Body of pancreas (tissue), 4 donors: ENCODE measurements at regions not wholly inside any gene's neighbourhood (a gene's known extent, or its start where the extent isn't known, plus 50 kb on each side); places are given as distances from the start of the nearest gene placed in this dataset.

Source experiments
- POLR2A ChIP-seq, 3 donors: fragments of 450-650 bp; IDR thresholded peaks; one replicate each; pipeline ENCODE4 v1.6.1; 2016; ENCODE audit warnings: antibody characterized with exemption in 3 of 3, mild to moderate bottlenecking in 2 of 3
- TF ChIP-seq, protein P1 (sequence below), 7 experiments: fragments of 450-650 bp in 4 of 7; fragments of 200-600 bp in 3 of 7; sonication (generic) in 3 of 7; IDR thresholded peaks; one replicate each; pipeline ENCODE4 v1.5.1; 2016 to 2019; ENCODE audit warnings: antibody characterized with exemption in 7 of 7

DNA sequence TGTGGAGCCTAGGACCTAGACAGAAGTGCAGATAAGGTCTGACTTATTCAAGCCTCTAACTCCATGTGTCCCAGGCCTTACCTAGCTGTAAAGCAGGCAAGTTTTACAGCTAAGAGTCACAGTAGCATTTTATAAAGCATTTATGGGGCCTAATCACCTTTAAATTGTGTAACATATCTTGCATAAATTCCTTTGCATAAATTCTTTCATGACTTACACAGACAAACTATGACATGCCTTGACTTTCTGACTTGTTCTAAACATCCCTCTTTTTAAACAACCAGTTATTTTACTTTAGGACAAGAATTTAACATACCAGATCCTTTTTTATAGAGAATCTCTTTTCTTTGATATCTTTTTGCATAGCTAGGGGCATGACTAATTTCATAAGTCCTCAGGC is 1257.8 kb upstream of the NRXN1 start:
- TF ChIP-seq, protein P1, sequence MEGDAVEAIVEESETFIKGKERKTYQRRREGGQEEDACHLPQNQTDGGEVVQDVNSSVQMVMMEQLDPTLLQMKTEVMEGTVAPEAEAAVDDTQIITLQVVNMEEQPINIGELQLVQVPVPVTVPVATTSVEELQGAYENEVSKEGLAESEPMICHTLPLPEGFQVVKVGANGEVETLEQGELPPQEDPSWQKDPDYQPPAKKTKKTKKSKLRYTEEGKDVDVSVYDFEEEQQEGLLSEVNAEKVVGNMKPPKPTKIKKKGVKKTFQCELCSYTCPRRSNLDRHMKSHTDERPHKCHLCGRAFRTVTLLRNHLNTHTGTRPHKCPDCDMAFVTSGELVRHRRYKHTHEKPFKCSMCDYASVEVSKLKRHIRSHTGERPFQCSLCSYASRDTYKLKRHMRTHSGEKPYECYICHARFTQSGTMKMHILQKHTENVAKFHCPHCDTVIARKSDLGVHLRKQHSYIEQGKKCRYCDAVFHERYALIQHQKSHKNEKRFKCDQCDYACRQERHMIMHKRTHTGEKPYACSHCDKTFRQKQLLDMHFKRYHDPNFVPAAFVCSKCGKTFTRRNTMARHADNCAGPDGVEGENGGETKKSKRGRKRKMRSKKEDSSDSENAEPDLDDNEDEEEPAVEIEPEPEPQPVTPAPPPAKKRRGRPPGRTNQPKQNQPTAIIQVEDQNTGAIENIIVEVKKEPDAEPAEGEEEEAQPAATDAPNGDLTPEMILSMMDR (IDR thresholded peaks at IDR 0.05): no peak
- TF ChIP-seq POLR2A (IDR thresholded peaks at IDR 0.05): no peak
